NCI-H526 (cell line): ENCODE measurements at regions not wholly inside any gene's neighbourhood (a gene's known extent, or its start where the extent isn't known, plus 50 kb on each side); places are given as distances from the start of the nearest gene placed in this dataset.
"Not testable (repeated sequence)": the region's sequence is repeated elsewhere in the genome, so short reads cannot be mapped to it uniquely, and the experiment has no call there.

Experiments used
- DNase-seq, 2 experiments: peaks; one replicate each; lab custom pipeline; 2025; lab: John Stamatoyannopoulos, UW

GRCh38 chr5:145104106-145104505 is 731.0 kb downstream of the PRELID2 start:
- no peak for DNase-seq

DNA sequence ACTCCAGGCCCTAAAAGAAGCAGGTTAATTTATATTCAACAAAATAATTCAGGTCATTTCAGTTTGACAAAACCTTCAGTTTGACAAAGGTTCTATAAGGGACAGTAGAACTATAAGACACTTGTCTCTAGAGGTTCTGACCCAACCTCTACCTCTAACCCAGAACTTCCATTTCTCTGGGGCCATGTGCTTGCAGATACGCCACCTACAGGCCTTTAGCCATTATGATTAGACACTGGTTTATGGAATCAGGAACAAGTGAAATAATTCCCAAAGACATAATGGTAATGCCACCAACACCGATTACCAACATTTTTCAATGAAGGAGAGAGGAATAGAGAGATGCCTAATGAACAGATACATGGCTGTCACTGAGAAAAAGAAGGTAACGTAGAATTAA is 733.9 kb downstream of the PRELID2 start:
- peak in 1 of 2 experiments; percentile 9 for DNase-seq

- no peak for DNase-seq
Measured at GRCh38 chr5:145090115-145090514, 745.0 kb downstream of the PRELID2 start.

DNA sequence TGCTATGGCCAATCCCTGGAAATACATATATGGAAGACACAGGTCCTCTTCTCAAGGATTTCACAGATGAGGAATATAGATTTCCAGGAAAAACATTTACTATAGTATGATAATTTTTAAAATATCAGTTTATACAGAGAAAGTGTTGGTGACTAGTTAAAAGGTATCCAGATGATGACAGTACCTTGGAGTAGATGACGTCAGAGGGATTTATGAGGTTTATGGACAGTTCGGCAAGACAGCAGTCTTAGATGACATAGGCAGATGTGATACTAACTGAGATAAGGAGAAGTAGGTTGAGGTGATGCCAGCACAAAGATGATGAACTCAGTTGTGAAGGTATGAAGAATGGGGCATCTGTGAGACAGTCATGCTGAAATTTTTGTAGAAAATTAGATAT is 750.3 kb downstream of the PRELID2 start:
- DNase-seq: no peak

- DNase-seq: no peak
Measured at GRCh38 chr5:145077028-145077427, 758.1 kb downstream of the PRELID2 start.

DNA sequence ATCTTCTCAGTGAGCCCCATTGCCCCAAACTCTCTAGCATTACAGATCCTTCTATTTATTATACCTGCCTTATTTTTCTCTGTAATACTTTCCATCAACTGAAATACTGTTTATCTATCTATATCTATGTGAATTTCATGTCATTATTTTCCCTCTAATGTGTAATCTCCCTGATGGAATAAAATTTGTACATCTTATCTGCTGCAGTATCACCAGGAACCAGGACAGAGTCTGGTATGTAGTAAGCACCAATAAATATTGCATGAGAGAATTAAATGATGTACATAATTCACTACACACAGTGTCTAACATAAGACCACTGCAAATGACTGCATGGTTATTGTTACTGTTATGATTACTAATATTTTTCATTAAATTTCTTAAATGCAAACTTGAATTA is 759.1 kb downstream of the PRELID2 start:
- no peak for DNase-seq

- DNase-seq: no peak
Measured at GRCh38 chr5:145072889-145073288, 762.3 kb downstream of the PRELID2 start.

DNA sequence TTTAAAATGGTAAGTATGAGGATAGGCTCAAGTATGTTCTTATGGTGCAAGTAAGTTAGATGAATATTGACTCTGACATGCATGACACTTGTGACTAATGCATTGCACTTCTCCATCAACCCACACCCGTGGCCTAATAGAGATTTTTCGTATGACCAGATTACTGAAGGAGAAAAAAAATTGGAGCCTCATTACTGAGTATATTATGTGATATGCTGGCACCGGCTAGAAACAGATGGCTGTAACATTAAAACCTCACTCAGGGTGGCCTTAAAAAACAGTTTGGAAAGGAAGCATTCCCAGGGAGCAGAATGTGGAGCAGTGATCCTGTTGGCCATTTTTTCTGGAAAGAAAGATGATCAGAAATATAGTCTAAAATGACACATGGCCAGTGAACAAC is 766.4 kb downstream of the PRELID2 start:
- DNase-seq: no peak

DNA sequence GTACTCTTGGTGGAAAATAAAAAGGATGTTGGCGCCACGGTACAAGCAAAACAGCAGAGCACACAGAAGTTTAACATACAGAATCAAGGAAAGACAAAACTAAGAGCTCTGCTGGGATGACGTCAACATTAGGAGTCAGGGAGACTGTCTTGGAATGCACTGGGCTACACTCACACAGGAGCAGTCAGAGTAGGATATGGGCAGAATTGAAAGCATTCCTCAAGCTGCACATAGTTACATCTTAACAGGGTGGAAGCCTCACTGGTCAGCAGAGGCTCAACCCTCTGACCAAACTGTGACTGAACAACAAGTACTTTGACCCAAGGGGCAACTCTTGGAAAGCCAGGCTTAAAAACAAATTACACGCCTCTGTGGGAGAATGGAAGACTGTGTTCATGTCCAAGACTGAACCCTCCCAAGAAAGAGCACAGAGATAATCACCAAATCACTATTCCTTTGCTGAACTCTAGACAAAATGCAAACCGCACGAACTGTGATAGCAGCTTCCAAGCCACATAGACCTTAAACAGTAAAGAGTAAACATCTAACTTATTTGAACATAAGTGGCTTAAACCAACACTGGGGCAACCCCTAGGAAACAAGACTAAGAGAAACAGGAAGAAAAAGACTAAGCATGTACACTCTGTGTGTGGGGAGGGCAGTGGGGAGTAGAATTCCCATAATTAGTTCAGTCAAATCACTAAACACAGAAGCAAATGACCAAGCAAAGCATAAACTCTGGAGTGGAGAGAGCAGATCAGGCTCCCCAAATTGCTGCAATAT is 772.7 kb downstream of the PRELID2 start:
- no peak for DNase-seq

DNA sequence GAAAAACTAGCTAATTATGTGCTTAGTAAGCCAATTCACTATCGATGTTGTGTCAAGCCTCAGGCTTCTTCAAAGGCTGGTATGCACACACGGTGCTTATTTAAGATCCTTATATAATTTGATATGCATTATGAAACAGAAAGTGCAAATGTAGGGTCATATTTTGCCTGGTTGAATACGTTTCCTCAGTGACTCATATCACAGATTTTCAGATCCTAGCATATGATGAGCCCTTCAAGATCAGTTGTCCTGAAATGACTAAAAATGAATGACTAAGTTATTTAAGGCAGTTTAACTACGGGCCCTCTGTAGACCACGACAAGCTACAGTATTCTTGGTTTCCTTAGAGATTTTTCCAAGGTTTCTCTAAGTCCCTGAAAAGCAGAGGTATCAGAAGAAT is 778.3 kb downstream of the PRELID2 start:
- DNase-seq: no peak

DNA sequence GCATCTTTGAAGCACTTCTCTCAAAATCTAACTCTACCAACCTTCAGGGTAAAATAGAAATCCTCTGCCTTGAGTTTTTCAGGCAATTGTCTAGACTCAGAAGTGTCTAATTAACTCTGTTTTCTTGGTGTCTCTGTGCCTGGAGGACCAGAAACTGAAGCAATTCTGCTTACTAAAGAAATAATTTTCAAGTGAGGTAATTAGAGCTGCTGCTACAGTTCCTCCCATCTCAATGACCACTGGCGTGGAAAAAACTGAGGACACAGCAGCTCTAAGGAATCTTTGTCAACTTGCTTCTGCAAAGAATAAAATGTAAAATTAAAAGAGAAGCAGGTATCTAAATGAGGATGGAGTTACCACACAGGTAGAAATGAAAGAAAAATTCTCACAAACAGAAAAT is 785.0 kb downstream of the PRELID2 start:
- DNase-seq: no peak

- DNase-seq: no peak
Measured at GRCh38 chr5:145044970-145045369, 790.2 kb downstream of the PRELID2 start.

- DNase-seq: no peak
Measured at GRCh38 chr5:145028626-145029025, 806.5 kb downstream of the PRELID2 start.

DNA sequence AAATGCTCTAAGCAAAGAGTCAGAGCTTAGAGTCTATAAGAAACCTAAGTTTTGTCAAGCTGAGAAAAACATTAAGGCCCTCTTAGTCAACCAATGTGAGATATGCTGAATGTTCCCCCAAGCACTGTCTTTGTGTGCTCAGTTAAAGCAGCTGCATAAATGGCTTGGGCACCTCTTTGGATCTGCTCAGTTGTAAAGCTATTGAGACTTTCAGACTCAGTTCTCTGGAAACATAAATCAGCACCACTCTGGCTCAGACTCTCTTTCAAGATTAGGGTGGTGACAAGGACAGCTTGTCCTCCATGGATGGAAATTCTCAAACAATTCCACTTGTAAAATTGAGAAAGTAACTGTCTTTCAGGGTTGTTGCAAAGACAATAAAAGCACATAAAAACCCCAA is 807.9 kb downstream of the PRELID2 start:
- no peak for DNase-seq

GRCh38 chr5:145025775-145026174 is 809.4 kb downstream of the PRELID2 start:
- DNase-seq: no peak

- no peak for DNase-seq
Measured at GRCh38 chr5:145015146-145015545, 820.0 kb downstream of the PRELID2 start.

GRCh38 chr5:145014109-145014508 is 821.0 kb downstream of the PRELID2 start:
- DNase-seq: no peak

- DNase-seq: no peak
Measured at GRCh38 chr5:145010834-145011233, 824.3 kb downstream of the PRELID2 start.

DNA sequence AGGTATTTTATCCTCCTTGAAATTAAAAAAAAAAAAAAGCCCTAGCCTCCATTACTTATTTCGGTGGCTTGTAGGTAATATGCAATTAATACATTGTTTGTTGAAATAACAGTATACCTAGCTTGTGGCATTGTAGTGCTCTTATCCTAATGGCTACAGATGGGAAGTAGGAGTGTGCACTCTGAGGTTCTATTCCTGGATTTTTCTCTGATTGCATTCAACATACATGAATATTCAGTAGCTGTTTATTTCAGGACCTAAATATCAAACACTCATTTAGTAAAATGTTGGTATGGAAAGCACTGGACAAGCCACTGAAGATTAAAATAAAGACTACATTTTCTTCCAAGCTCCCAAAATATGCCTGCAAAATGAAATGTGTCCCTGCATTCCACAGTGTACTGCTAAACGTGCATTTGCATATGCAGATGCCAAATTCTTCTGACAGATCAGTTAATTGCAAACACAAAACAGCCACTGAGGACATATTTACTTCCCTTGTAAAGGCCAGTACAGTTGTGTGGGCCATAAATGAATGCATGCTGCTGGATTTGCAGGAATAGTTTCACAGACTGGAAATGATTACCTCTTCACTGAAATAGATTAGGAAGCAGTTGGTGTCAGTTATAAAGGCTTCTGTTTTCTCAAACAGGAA is 826.1 kb downstream of the PRELID2 start:
- DNase-seq: no peak

DNA sequence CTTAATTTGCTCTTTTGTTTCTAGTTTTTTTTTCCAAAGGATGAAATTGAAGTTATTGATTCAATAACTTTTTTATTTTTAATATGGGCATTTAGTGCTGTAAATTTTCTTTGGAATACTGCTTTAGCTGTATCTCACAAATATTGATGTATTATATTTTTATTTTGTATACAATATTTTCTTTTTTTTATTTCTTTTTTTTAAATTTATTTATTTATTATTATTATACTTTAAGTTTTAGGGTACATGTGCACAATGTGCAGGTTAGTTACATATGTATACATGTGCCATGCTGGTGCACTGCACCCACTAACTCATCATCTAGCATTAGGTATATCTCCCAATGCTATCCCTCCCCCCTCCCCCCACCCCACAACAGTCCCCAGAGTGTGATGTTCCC is 823.7 kb downstream of the KCTD16 start:
- not testable (repeated sequence) for DNase-seq

GRCh38 chr5:144983101-144983500 is 812.4 kb downstream of the KCTD16 start:
- DNase-seq: no peak

- DNase-seq: no peak
Measured at GRCh38 chr5:144979516-144980264, 809.0 kb downstream of the KCTD16 start.

GRCh38 chr5:144972317-144972716 is 801.6 kb downstream of the KCTD16 start:
- DNase-seq: no peak
